Motor neuron (in vitro differentiated cells): ENCODE measurements at regions not wholly inside any gene's neighbourhood (a gene's known extent, or its start where the extent isn't known, plus 50 kb on each side); places are given as distances from the start of the nearest gene placed in this dataset.
"Not testable (repeated sequence)": the region's sequence is repeated elsewhere in the genome, so short reads cannot be mapped to it uniquely, and the experiment has no call there.

Experiments used
- ATAC-seq, 8 experiments: fragments of 200-7000 bp; cut with Tn5 transposase; replicated peaks in 6 of 8; 2 replicates each; pipeline ENCODE4 v1.8.0; 2021; ENCODE audit warnings: mild to moderate bottlenecking in 8 of 8, moderate library complexity in 8 of 8
- H3K27ac ChIP-seq, 2 donors: fragments of 250-450 bp; sonication (Bioruptor Pico); 2 replicates each; pipeline ENCODE4 v1.9.0; 2021; ENCODE audit warnings: antibody characterized with exemption in 2 of 2, mild to moderate bottlenecking in 2 of 2, moderate library complexity in 1 of 2
- H3K4me1 ChIP-seq, 2 donors: fragments of 250-450 bp; sonication (Bioruptor Pico); replicated peaks in 1 of 2; 2 replicates each; pipeline ENCODE4 v1.6.1; 2021; ENCODE audit warnings: antibody characterized with exemption in 2 of 2, mild to moderate bottlenecking in 2 of 2, moderate library complexity in 1 of 2
- H3K4me3 ChIP-seq, 5 donors: fragments of 250-450 bp; sonication (Bioruptor Pico); 2 replicates each; pipeline ENCODE4 v1.9.0; 2021; ENCODE audit warnings: antibody characterized with exemption in 5 of 5, mild to moderate bottlenecking in 5 of 5, moderate library complexity in 4 of 5
- WGBS, 10 experiments: fragments of 450-650 bp; shearing (Covaris generic); methylation state at CpG; one replicate each; pipeline ENCODE4 v1.0.0; 2022; 5-methylcytosine and 5-hydroxymethylcytosine counted together
- in situ Hi-C, 9 experiments: fragments of 400-800 bp; cut with MboI; loops; one replicate each; pipeline ENCODE4 v1.15.0; 2021; ENCODE audit warnings: low sequenced_read_pairs in 9 of 9, low pct_unique_long_range_greater_than_20kb in 2 of 9; ENCODE audit not compliant: unreplicated experiment in 9 of 9

- H3K4me3 ChIP-seq: no peak overlapping the region
- peaks cover 0 to 3% of the 10 kb centered on the region in 2 donors for H3K4me1 ChIP-seq
- 38 to 100% (median 69%) methylated on average over 2 to 7 of the region's 7 CpGs for WGBS, 10 experiments
- in situ Hi-C loops: no loop called here
- no peak for ATAC-seq
- H3K27ac ChIP-seq: no peak overlapping the region
Measured at GRCh38 chr12:119931402-119931801, 54.3 kb upstream of the CIT start.

GRCh38 chr12:119932921-119933320 lies 55.8 kb upstream of the CIT start:
- no peak for ATAC-seq
- H3K27ac ChIP-seq: no peak overlapping the region
- no peaks in the 10 kb centered on the region for H3K4me1 ChIP-seq
- 53 to 100% (median 76%) methylated on average over 1 to 3 of the region's 3 CpGs; no CpG with 5 or more reads in 2 of the 10 experiments for WGBS, 10 experiments
- no peak overlapping the region for H3K4me3 ChIP-seq
- in situ Hi-C loops: no loop called here

GRCh38 chr12:119934780-119935179 lies 54.3 kb upstream of the BICDL1 start:
- not testable (repeated sequence) for H3K27ac ChIP-seq

GRCh38 chr12:119936705-119937311 lies 52.2 kb upstream of the BICDL1 start:
- Histone ChIP-seq H3K4me1 (peaks cover 8 to 9% of the 10 kb centered on the region in 2 donors), H3K4me3 (no peak overlapping the region), H3K27ac (no peak overlapping the region)
- 10 to 100% (median 65%) methylated on average over 1 of the region's 1 CpG; no CpG with 5 or more reads in 4 of the 10 experiments for WGBS, 10 experiments
- no peak for ATAC-seq
- in situ Hi-C loops: no loop called here

More at GRCh38 chr12:119934780-119935179, 54.3 kb upstream of the BICDL1 start:
- H3K4me3 ChIP-seq, in situ Hi-C loops, H3K4me1 ChIP-seq, ATAC-seq: not testable (repeated sequence)
- WGBS, 10 experiments: 12 to 87% (median 73%) methylated on average over 2 to 10 of the region's 10 CpGs

- H3K4me3 ChIP-seq: no peak overlapping the region
- in situ Hi-C loops: no loop called here
- no peak overlapping the region for H3K27ac ChIP-seq
- WGBS, 10 experiments: 27 to 77% (median 43%) methylated on average over 2 to 7 of the region's 9 CpGs; no CpG with 5 or more reads in 1 of the 10 experiments
- H3K4me1 ChIP-seq: peaks cover 8 to 9% of the 10 kb centered on the region in 2 donors
- ATAC-seq: peak in 5 of 8 experiments; percentile 17 to 58 (median 50)
Measured at GRCh38 chr12:119938049-119938667, 50.9 kb upstream of the BICDL1 start.
